IMR-90 (cell line): ENCODE measurements at regions not wholly inside any gene's neighbourhood (a gene's known extent, or its start where the extent isn't known, plus 50 kb on each side); places are given as distances from the start of the nearest gene placed in this dataset.

Source experiments
- ATAC-seq: fragments of 200-7000 bp; cut with Tn5 transposase; 2 replicates; pipeline ENCODE4 v1.9.1; 2020; ENCODE audit warnings: low read depth, mild to moderate bottlenecking, moderate library complexity
- BruUV-seq: library from RNA; stranded (reverse); fragments of 400-500 nt; replicated peaks from 2 replicates; lab custom pipeline; 2021; lab: Mats Ljungman, UMichigan
- CTCF ChIA-PET: fragments of 300-600 bp; formaldehyde crosslinking; extraction: SDS; loops from one replicate; lab custom pipeline; 2021; ENCODE audit warnings: antibody characterized with exemption; lab: Yijun Ruan, JAX
- POLR2A ChIA-PET: fragments of 300-600 bp; sonication (Branson Sonifier 250); formaldehyde crosslinking; loops from one replicate; lab custom pipeline; 2022; ENCODE audit warnings: antibody characterized with exemption; ENCODE audit not compliant: unreplicated experiment; lab: Charles Lee
- DNase-seq: peaks from one replicate; pipeline ENCODE4 v3.0.0; 2013
- H2AFZ ChIP-seq: replicated peaks from 2 replicates; pipeline ENCODE3; 2013; ENCODE audit warnings: low read length, mild to moderate bottlenecking; ENCODE audit not compliant: poor library complexity
- H2AK5ac ChIP-seq: 2 replicates; pipeline ENCODE4 v1.6.1; 2013; ENCODE audit warnings: low read depth, low read length, inconsistent platforms
- H2AK9ac ChIP-seq: replicated peaks from 2 replicates; pipeline ENCODE3; 2013; ENCODE audit warnings: mild to moderate bottlenecking, low read depth, low read length, moderate library complexity; ENCODE audit not compliant: poor library complexity
- H2BK120ac ChIP-seq: 2 replicates; pipeline ENCODE4 v1.6.1; 2013; ENCODE audit warnings: low read depth, low read length, inconsistent platforms
- H2BK15ac ChIP-seq: 3 replicates; pipeline ENCODE4 v1.6.1; 2013; ENCODE audit warnings: low read depth, low read length, inconsistent platforms
- H2BK20ac ChIP-seq: 2 replicates; pipeline ENCODE4 v1.6.1; 2013; ENCODE audit warnings: low read depth, mild to moderate bottlenecking, inconsistent platforms, low read length, moderate library complexity
- H2BK5ac ChIP-seq: 2 replicates; pipeline ENCODE4 v1.6.1; 2013; ENCODE audit warnings: mild to moderate bottlenecking, low read depth, low read length, inconsistent platforms; ENCODE audit not compliant: poor library complexity, severe bottlenecking
- H3K14ac ChIP-seq: replicated peaks from 2 replicates; pipeline ENCODE4 v1.6.1; 2013; ENCODE audit warnings: low read depth, low read length, inconsistent platforms
- H3K18ac ChIP-seq: 2 replicates; pipeline ENCODE4 v1.6.1; 2013; ENCODE audit warnings: low read depth, low read length, control low read depth
- H3K23ac ChIP-seq: 2 replicates; pipeline ENCODE4 v1.6.1; 2013; ENCODE audit warnings: low read depth, low read length, inconsistent platforms
- H3K27ac ChIP-seq: 2 replicates; pipeline ENCODE4 v1.5.1; 2013; ENCODE audit warnings: mild to moderate bottlenecking, control low read depth, low read length; ENCODE audit not compliant: insufficient read depth
- H3K27me3 ChIP-seq: 2 replicates; pipeline ENCODE4 v1.6.1; 2013; ENCODE audit warnings: low read length; ENCODE audit not compliant: control insufficient read depth, insufficient read depth
- H3K36me3 ChIP-seq: 2 replicates; pipeline ENCODE4 v1.6.1; 2013; ENCODE audit warnings: low read length, mixed read lengths; ENCODE audit not compliant: control insufficient read depth, insufficient read depth
- H3K4ac ChIP-seq: 2 replicates; pipeline ENCODE4 v1.6.1; 2013; ENCODE audit warnings: low read depth, low read length, inconsistent platforms
- H3K4me1 ChIP-seq: 2 replicates; pipeline ENCODE4 v1.6.1; 2013; ENCODE audit warnings: low read length, mixed read lengths; ENCODE audit not compliant: control insufficient read depth, insufficient read depth
- H3K4me2 ChIP-seq: 2 replicates; pipeline ENCODE4 v1.6.1; 2013; ENCODE audit warnings: low read depth, mild to moderate bottlenecking, control low read depth, low read length, moderate library complexity
- H3K4me3 ChIP-seq: 2 replicates; pipeline ENCODE4 v1.5.1; 2013; ENCODE audit warnings: low read depth, mild to moderate bottlenecking, control low read depth, low read length, moderate library complexity; ENCODE audit not compliant: insufficient read depth
- H3K56ac ChIP-seq: 2 replicates; pipeline ENCODE4 v1.6.1; 2013; ENCODE audit warnings: low read length, inconsistent platforms; ENCODE audit not compliant: insufficient read depth; ENCODE audit errors: extremely low read depth
- H3K79me1 ChIP-seq, 2 experiments: 2 replicates each; pipeline ENCODE4 v1.6.1; 2013; ENCODE audit warnings: low read length in 2 of 2, inconsistent platforms in 1 of 2, low read depth in 1 of 2
- H3K9ac ChIP-seq: 2 replicates; pipeline ENCODE4 v1.6.1; 2013; ENCODE audit warnings: low read depth, low read length, control low read depth
- H3K9me1 ChIP-seq: 2 replicates; pipeline ENCODE4 v1.6.1; 2013; ENCODE audit warnings: low read length, inconsistent platforms; ENCODE audit not compliant: insufficient read depth
- H3K9me3 ChIP-seq: 2 replicates; pipeline ENCODE4 v1.6.1; 2013; ENCODE audit warnings: low read length; ENCODE audit not compliant: control insufficient read depth, insufficient read depth
- H4K20me1 ChIP-seq: 2 replicates; pipeline ENCODE4 v1.6.1; 2013; ENCODE audit warnings: low read length, inconsistent platforms; ENCODE audit not compliant: insufficient read depth
- H4K5ac ChIP-seq: 2 replicates; pipeline ENCODE4 v1.6.1; 2013; ENCODE audit warnings: mild to moderate bottlenecking, low read depth, low read length, control low read depth
- H4K8ac ChIP-seq, 2 experiments: 2 replicates each; pipeline ENCODE4 v1.6.1; 2013; ENCODE audit warnings: low read depth in 2 of 2, low read length in 2 of 2, control low read depth in 1 of 2, inconsistent platforms in 1 of 2
- H4K91ac ChIP-seq: 2 replicates; pipeline ENCODE4 v1.6.1; 2013; ENCODE audit warnings: low read depth, low read length, inconsistent platforms; ENCODE audit not compliant: insufficient read depth
- BHLHE40 ChIP-seq: fragments of 150-350 bp; IDR thresholded peaks from 2 replicates; pipeline ENCODE4 v1.6.1; 2016; ENCODE audit warnings: mild to moderate bottlenecking, low read depth, low read length
- CEBPB ChIP-seq: IDR thresholded peaks from 2 replicates; pipeline ENCODE4 v1.6.1; 2012; ENCODE audit warnings: low read depth, low read length, improper control_type of control experiment
- CHD1 ChIP-seq: IDR thresholded peaks from 2 replicates; pipeline ENCODE4 v1.6.1; 2012; ENCODE audit warnings: low read depth, low read length, improper control_type of control experiment
- CTCF ChIP-seq: conservative IDR thresholded peaks from 2 replicates; pipeline ENCODE4 v1.5.1; 2012; ENCODE audit warnings: mild to moderate bottlenecking, low read depth, low read length, improper control_type of control experiment
- ELK1 ChIP-seq: fragments of 150-350 bp; IDR thresholded peaks from 2 replicates; pipeline ENCODE4 v1.6.1; 2016; ENCODE audit warnings: low read depth, mild to moderate bottlenecking, low read length, moderate library complexity, borderline replicate concordance
- MAZ ChIP-seq: IDR thresholded peaks from 2 replicates; pipeline ENCODE4 v1.6.1; 2012; ENCODE audit warnings: low read depth, mild to moderate bottlenecking, low read length, improper control_type of control experiment, moderate library complexity, borderline replicate concordance
- NFE2L2 ChIP-seq: fragments of 150-350 bp; IDR thresholded peaks from 2 replicates; pipeline ENCODE4 v1.6.1; 2016; ENCODE audit warnings: low read depth, mild to moderate bottlenecking, low read length
- POLR2A ChIP-seq: IDR thresholded peaks from 2 replicates; pipeline ENCODE4 v1.6.1; 2012; ENCODE audit warnings: mild to moderate bottlenecking, low read depth, low read length
- RCOR1 ChIP-seq: IDR thresholded peaks from 2 replicates; pipeline ENCODE4 v1.6.1; 2012; ENCODE audit warnings: mild to moderate bottlenecking, low read length, improper control_type of control experiment; ENCODE audit not compliant: insufficient replicate concordance
- RFX5 ChIP-seq: IDR thresholded peaks from 2 replicates; pipeline ENCODE4 v1.8.0; 2012; ENCODE audit warnings: low read depth, mild to moderate bottlenecking, low read length, moderate library complexity
- WGBS, 2 experiments: methylation state at CpG; one replicate each; pipeline versions ENCODE4 v1.1.5 to v1.1.7; 2013; ENCODE audit warnings: missing lambda C conversion rate in 2 of 2; ENCODE audit not compliant: insufficient read length in 1 of 2; ENCODE audit errors: extremely low coverage in 2 of 2; 5-methylcytosine and 5-hydroxymethylcytosine counted together
- dilution Hi-C: fragments of 300-500 bp; cut with HindIII; formaldehyde crosslinking; loops from one replicate; pipeline ENCODE4 v1.14.3; 2018; ENCODE audit warnings: low sequenced_read_pairs; ENCODE audit not compliant: unreplicated experiment
- in situ Hi-C: fragments of 300-500 bp; cut with MboI; formaldehyde crosslinking; loops from 3 replicates; pipeline ENCODE4 v1.14.3; 2019; ENCODE audit warnings: low sequenced_read_pairs, inconsistent platforms, mixed read lengths
- intact Hi-C: fragments of 100-400 bp; cut with micrococcal nuclease; formaldehyde crosslinking; loops from 2 replicates; pipeline ENCODE4 v1.10.0; 2022

- Histone ChIP-seq H3K27me3 (peaks cover 2% of the 10 kb centered on the region), H3K27ac (no peak overlapping the region), H3K4me3 (no peak overlapping the region), H3K4me1 (no peaks in the 10 kb centered on the region; the same call in 1 of the 2 replicates), H3K36me3 (no peaks in the 10 kb centered on the region), H3K9me1 (no peaks in the 10 kb centered on the region), H2AFZ (no peak overlapping the region), H3K4me2 (no peak overlapping the region), H2BK15ac (no peak overlapping the region), H4K20me1 (no peaks in the 10 kb centered on the region), H2BK5ac (no peak overlapping the region), H2BK120ac (no peak overlapping the region), H3K18ac (no peak overlapping the region), H3K56ac (no peak overlapping the region), H4K91ac (no peak overlapping the region), H2AK5ac (no peak overlapping the region), H3K14ac (no peak overlapping the region), H2AK9ac (no peak overlapping the region), H3K23ac (no peak overlapping the region), H3K4ac (no peak overlapping the region), H4K8ac (no peak overlapping the region), H3K9ac (no peak overlapping the region), H2BK20ac (no peak overlapping the region), H3K79me1 (no peaks in the 10 kb centered on the region), H4K5ac (no peak overlapping the region), H3K9me3 (no peaks in the 10 kb centered on the region)
- no TSS peak for BruUV-seq
- in situ Hi-C loops (no loop called here), dilution Hi-C loops (no loop called here), intact Hi-C loops (no loop called here)
- WGBS, 2 experiments, result no CpG with 5 or more reads among the region's 3 CpGs
- DNase-seq (no peak), ATAC-seq (no peak)
- ChIA-PET POLR2A (no interaction called here), CTCF (no interaction called here)
- TF ChIP-seq RFX5, result no peak
- no peak for TF ChIP-seq NFE2L2
- no peak for TF ChIP-seq CTCF
- no peak for TF ChIP-seq CEBPB
- TF ChIP-seq BHLHE40, result no peak
- TF ChIP-seq MAZ, result no peak
- TF ChIP-seq RCOR1, result no peak
- no peak for TF ChIP-seq ELK1
- no peak for TF ChIP-seq POLR2A
- no peak for TF ChIP-seq CHD1
These were observed 379.1 kb downstream of the ENC1 start for GRCh38 chr5:74261421-74261820.
